ENCODE measurements at regions not wholly inside any gene's neighbourhood (a gene's known extent, or its start where the extent isn't known, plus 50 kb on each side); places are given as distances from the start of the nearest gene placed in this dataset.

DNA sequence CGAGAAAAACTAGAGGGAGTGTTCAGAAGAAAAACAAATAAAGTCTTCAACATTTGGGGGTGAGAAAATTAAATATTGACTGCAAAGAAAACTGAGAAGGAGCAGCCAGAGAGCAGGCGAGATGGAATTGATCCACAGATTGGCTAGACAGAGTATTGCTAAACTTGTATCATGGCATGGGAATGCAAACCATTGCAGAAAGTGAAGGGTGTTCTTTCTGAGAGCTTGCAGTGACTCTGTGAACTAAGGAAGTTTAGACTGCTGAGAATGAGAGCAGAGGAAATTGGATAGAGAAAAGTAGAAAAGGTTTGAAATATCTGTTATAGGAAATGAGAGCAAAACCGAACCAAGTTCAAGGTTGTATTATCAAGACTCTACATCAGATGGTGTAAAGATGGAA is 191.5 kb downstream of the HS3ST3A1 start:
- BruUV-seq (replicated peaks): no TSS peak
- no peaks in the 10 kb centered on the region for H3K4me1 ChIP-seq
- Mint-ChIP-seq H3K9me3 (ENCODE audit: unreplicated experiment) (no peaks in the 10 kb centered on the region), H3K27me3 (ENCODE audit: insufficient read depth, unreplicated experiment) (no peaks in the 10 kb centered on the region), H3K4me3 (ENCODE audit: unreplicated experiment) (no peak overlapping the region), H3K36me3 (ENCODE audit: insufficient read depth, unreplicated experiment) (no peaks in the 10 kb centered on the region), H3K27ac (ENCODE audit: unreplicated experiment) (no peak overlapping the region), H3K4me1 (ENCODE audit: low read depth, unreplicated experiment) (peaks cover 17% of the 10 kb centered on the region)
- no peaks in the 10 kb centered on the region for H3K36me3 ChIP-seq (ENCODE audit: control insufficient read depth, insufficient read depth, low read length)
- no peaks in the 10 kb centered on the region for H3K27me3 ChIP-seq (replicated peaks; ENCODE audit: control insufficient read depth, insufficient read depth, low read length)
- intact Hi-C loops (cut with micrococcal nuclease; ENCODE audit: unreplicated experiment): no loop called here
- no peaks in the 10 kb centered on the region for H3K9me3 ChIP-seq
- ChIA-PET POLR2A (no interaction called here), CTCF (no interaction called here)
- TF ChIP-seq, protein P1, sequence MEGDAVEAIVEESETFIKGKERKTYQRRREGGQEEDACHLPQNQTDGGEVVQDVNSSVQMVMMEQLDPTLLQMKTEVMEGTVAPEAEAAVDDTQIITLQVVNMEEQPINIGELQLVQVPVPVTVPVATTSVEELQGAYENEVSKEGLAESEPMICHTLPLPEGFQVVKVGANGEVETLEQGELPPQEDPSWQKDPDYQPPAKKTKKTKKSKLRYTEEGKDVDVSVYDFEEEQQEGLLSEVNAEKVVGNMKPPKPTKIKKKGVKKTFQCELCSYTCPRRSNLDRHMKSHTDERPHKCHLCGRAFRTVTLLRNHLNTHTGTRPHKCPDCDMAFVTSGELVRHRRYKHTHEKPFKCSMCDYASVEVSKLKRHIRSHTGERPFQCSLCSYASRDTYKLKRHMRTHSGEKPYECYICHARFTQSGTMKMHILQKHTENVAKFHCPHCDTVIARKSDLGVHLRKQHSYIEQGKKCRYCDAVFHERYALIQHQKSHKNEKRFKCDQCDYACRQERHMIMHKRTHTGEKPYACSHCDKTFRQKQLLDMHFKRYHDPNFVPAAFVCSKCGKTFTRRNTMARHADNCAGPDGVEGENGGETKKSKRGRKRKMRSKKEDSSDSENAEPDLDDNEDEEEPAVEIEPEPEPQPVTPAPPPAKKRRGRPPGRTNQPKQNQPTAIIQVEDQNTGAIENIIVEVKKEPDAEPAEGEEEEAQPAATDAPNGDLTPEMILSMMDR (IDR thresholded peaks at IDR 0.05; ENCODE audit: insufficient read depth in 1 of 2, low read depth in 1 of 2, low read length in 1 of 2, severe bottlenecking in 1 of 2, unreplicated experiment in 1 of 2): no peak
- DNase-seq: no peak
- H3K4me3 ChIP-seq (ENCODE audit: low read depth, low read length): no peak overlapping the region

DNA sequence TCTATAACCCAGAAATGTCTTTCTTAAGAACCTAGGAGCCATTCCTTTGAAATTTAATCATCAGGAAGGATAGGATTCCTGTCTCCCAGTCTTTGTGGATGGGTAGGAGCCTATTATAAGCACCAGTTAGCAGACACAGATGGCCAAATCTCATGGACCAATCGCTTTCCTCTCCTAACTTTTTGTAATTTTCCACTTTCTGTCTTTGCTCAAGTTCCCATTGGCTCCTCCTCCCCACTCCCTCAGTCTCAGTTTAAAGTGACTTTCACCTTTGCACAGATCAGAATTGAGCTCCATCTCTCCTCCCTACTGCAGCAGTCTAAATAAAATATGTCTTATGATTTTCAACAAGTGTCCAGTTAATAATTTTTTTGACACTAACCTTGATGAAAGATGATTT is 192.3 kb downstream of the HS3ST3A1 start:
- no peaks in the 10 kb centered on the region for H3K36me3 Mint-ChIP-seq (ENCODE audit: insufficient read depth, unreplicated experiment)
- no peak for DNase-seq
- no peaks in the 10 kb centered on the region for H3K4me1 ChIP-seq
- H3K4me3 ChIP-seq (ENCODE audit: low read depth, low read length): no peak overlapping the region
- H3K36me3 ChIP-seq (ENCODE audit: control insufficient read depth, insufficient read depth, low read length): no peaks in the 10 kb centered on the region
- no peak overlapping the region for H3K4me3 Mint-ChIP-seq (ENCODE audit: unreplicated experiment)
- H3K27me3 ChIP-seq (replicated peaks; ENCODE audit: control insufficient read depth, insufficient read depth, low read length): no peaks in the 10 kb centered on the region
- BruUV-seq (replicated peaks): no TSS peak
- ChIA-PET CTCF (no interaction called here), POLR2A (no interaction called here)
- no peaks in the 10 kb centered on the region for H3K27me3 Mint-ChIP-seq (ENCODE audit: insufficient read depth, unreplicated experiment)
- H3K9me3 ChIP-seq: no peaks in the 10 kb centered on the region
- TF ChIP-seq, protein P1 (IDR thresholded peaks at IDR 0.05; ENCODE audit: insufficient read depth in 1 of 2, low read depth in 1 of 2, low read length in 1 of 2, severe bottlenecking in 1 of 2, unreplicated experiment in 1 of 2): no peak
- peaks cover 17% of the 10 kb centered on the region for H3K4me1 Mint-ChIP-seq (ENCODE audit: low read depth, unreplicated experiment)
- intact Hi-C loops (cut with micrococcal nuclease; ENCODE audit: unreplicated experiment): no loop called here
- H3K27ac Mint-ChIP-seq (ENCODE audit: unreplicated experiment): no peak overlapping the region
- H3K9me3 Mint-ChIP-seq (ENCODE audit: unreplicated experiment): no peaks in the 10 kb centered on the region

DNA sequence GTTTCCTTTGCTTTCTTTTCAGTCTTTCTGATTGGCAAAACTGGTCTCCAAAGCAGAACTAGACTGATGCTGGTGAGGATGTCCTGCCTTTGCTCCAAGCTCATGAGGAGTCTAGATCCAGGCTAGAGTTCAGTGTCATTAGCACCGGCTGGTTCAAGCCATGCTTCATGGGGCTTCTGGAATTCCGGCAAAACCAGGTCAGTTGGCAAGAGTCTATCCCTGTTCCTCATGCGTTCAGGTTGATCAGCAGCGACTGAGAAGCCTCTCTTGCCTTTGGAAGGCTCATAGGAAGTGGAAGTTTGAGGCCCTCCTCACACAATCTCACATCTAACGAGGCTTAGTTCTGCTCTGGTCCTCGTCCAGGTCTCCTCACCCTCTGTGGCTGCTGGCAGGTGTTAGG is 194.3 kb downstream of the HS3ST3A1 start:
- no peaks in the 10 kb centered on the region for H3K9me3 Mint-ChIP-seq (ENCODE audit: unreplicated experiment)
- TF ChIP-seq, protein P1 (IDR thresholded peaks at IDR 0.05; ENCODE audit: insufficient read depth in 1 of 2, low read depth in 1 of 2, low read length in 1 of 2, severe bottlenecking in 1 of 2, unreplicated experiment in 1 of 2): no peak
- H3K36me3 Mint-ChIP-seq (ENCODE audit: insufficient read depth, unreplicated experiment): no peaks in the 10 kb centered on the region
- Histone ChIP-seq H3K4me3 (ENCODE audit: low read depth, low read length) (no peak overlapping the region), H3K36me3 (ENCODE audit: control insufficient read depth, insufficient read depth, low read length) (no peaks in the 10 kb centered on the region), H3K9me3 (no peaks in the 10 kb centered on the region), H3K27me3 (replicated peaks; ENCODE audit: control insufficient read depth, insufficient read depth, low read length) (no peaks in the 10 kb centered on the region), H3K4me1 (no peaks in the 10 kb centered on the region)
- no peak overlapping the region for H3K27ac Mint-ChIP-seq (ENCODE audit: unreplicated experiment)
- CTCF ChIA-PET: no interaction called here
- H3K4me1 Mint-ChIP-seq (ENCODE audit: low read depth, unreplicated experiment): peaks cover 17% of the 10 kb centered on the region
- no peak for DNase-seq
- no peak overlapping the region for H3K4me3 Mint-ChIP-seq (ENCODE audit: unreplicated experiment)
- H3K27me3 Mint-ChIP-seq (ENCODE audit: insufficient read depth, unreplicated experiment): no peaks in the 10 kb centered on the region
- intact Hi-C loops (cut with micrococcal nuclease; ENCODE audit: unreplicated experiment): no loop called here
- BruUV-seq (replicated peaks): no TSS peak
- POLR2A ChIA-PET: no interaction called here
